Hematopoietic multipotent progenitor cell treated with erythropoietin and hydrocortisone succinate and interleukin-3 and kit ligand, for 6 days (in vitro differentiated cells): ENCODE measurements at regions not wholly inside any gene's neighbourhood (a gene's known extent, or its start where the extent isn't known, plus 50 kb on each side); places are given as distances from the start of the nearest gene placed in this dataset.

Experiments used
- DNase-seq: peaks from one replicate; pipeline ENCODE4 v3.0.0-alpha.2; 2015

DNA sequence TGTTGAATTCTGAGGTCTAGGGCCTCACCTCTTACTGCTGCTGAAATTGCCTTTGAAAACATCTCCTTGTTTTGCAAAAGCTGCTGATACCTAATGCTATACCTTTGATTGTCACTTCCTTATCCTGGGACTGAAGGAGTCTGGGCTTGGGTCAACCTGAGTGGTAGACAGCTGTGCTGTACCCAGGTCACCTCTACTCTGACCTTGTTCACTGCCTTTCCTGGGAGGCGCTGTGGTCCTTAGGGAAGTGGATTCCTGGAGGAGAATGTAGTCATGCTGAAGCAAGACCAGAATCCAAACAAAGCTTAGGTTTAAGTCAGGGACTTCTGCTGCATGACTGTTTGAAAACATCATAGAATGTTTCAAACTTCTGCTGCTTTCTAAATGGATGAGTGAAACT lies 191.4 kb downstream of the SNAPC1 start:
- DNase-seq, result no peak

DNA sequence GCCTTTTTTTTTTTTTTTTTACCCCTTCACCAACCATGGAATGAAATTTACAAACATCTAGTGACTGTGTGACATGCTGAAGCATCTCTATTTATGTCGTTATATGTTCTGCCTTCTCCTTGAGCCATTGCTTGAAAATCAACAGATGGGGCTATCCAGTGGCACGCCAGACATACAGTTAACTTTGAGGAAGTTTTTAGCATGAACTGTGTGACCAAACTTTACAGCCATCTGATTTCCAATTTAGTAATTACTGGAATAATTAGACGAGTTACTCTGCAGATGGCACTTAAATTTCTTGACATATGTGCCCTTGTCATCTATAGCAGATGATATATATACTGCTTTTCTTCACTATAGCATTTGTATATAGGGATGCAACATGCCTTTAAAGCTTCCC lies 192.1 kb downstream of the SNAPC1 start:
- DNase-seq, result no peak

DNA sequence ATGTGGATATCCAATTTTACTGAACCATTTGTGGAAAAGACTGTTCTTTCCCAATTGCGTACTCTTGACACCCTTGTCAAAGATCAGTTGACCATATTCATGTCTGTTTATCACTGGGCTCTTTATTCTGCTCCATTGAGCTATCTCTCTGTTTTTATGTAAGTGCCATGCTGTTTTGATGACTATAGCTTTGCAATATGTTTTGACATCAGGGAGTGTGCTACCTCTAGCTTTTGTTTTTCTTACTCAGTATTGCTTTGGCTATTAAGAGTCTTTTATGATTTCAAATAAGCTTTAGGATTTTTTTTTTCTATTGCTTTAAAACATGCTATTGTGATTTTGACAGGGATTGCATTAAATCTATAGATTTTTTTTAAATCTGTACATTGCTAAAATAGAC lies 194.3 kb downstream of the SNAPC1 start:
- no peak for DNase-seq

DNA sequence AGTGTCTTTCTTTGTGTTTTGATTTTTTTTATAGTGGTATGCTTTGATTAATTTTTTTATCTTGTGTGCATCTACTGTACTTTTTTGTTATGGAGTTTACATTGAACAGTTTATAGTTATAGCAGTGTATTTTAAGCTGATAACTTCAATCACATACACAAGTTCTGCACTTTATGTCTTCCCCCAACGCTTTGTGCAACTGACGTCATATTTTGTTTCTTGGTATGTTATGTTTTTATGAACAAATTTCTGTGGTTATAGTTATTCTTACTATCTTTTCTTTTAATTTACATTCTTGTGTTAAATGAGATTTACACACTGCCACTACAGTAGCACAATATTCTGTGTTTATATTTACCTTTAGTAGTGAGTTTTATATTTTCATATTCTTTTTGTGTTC lies 197.1 kb downstream of the SNAPC1 start:
- no peak for DNase-seq

DNA sequence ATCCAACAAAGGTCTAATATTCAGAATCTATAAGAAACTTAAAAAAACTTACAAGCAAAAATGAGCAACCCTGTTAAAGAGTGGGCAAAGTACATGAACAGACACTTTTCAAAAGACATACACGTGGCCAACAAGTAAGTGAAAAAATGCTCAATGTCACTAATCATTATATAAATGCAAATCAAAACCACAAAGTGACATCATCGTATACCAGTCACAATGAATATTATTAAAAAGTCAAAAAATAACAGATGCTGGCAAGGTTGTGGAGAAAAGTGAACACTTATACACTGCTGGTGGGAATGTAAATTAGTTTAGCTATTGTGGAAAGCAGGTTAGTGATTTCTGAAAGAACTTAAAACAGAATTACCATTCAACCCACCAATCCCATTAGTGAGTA lies 199.1 kb downstream of the SNAPC1 start:
- DNase-seq, result no peak

DNA sequence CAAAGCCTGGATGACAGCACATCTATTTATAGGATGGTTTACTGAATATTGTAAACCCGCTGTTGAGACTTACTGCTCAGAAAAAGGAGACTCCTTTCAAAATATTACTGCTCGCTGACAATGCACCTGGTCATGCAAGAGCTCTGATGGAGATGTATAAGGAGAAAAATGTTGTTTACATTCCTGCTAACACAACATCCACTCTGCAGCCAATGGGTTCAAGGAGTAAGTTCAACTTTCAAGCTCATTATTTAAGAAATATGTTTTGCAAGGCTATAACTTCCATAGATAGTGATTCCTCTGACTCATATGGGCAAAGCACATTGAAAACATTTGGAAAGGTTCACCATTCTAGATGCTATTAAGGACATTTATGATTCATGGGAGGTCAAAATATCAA lies 201.7 kb downstream of the SNAPC1 start:
- DNase-seq, result no peak

DNA sequence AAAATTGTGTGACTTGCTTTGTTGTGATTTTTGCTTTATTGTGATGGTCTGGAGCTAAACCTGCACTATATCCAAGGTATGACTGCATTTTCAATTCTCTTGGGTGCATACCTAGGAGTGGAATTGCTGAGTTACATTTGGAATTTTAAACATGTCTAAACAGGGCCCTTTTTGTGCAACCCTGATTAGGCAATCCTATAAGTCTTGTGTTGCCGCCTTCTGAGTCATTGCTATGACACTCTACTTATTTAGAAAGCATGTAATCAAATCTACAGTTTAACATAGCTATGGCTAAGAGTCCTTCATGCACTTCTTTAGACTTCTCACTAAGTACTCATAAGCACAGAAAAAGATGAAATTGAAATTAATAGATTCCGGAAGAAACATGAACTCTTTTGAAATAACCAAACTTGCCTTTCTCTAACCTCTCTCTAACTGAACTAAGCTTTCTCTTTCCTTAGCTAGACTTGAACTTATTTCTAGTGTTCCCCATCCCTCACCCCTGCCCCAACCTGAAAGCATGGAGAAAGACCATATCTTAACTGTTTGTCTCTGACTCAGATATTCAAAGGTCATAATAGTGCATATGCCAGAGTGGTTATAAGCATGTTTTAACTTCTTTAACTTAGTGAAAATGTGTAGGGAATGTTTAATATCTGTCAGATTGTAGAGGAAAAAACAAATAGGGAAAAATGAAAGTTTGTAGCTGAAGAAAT lies 203.0 kb downstream of the SNAPC1 start:
- no peak for DNase-seq

DNA sequence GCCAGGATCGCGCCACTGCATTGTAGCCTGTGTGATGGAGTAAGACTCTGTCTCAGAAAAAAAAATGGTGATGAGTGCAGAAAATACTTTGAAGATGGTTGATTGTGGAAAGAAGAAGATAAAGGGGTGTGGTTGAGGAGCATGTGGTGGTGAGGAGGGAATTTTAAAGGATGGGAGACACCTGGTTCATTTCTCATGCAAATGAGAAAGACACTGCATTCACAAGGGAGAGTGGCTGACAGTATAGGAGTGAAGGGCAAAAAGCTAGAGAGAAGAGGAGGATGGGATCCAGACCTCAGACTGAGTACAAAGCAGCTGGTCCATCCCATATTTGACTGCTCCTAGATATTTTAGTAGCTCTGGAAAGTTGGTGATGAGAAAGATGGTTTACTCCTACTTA lies 206.0 kb downstream of the SNAPC1 start:
- no peak for DNase-seq

DNA sequence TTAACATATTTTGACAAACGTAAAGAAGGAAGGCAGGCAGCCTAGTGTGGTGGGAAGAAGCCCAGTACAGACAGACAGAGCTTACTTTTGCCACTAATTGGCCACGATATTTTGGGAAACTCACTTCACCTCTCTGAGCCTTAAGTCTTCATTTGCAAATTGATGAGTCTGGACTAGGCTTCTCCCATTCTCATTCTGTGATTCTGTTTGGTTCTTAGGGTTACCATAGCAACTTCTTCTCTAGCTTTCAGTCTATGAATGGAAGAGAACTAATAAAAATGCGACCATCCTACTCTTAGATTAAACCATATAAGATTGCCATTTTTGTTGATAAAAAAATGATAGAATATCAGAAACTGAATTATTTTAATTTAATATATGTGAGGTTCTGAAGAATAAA lies 210.5 kb downstream of the SNAPC1 start:
- no peak for DNase-seq

DNA sequence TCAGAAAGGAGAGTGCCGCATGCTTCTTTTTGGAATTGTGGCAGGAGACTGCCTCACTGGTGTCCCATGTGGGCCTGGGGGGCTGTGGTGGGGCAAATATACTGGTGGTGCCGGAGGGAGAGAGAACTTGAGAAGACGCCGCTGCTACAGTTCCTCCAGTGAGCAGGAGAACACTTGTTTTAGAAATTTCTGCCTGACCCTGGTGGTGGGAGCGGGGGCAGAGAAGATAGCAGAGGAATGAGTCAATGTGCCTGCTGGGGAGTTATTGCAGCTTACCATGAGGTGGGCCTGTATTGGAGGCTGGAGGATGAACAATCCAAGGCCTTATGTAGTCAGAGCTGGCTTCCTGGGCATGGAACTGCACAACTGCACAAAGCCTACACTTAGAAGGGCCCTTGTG lies 211.8 kb downstream of the SNAPC1 start:
- DNase-seq, result no peak

DNA sequence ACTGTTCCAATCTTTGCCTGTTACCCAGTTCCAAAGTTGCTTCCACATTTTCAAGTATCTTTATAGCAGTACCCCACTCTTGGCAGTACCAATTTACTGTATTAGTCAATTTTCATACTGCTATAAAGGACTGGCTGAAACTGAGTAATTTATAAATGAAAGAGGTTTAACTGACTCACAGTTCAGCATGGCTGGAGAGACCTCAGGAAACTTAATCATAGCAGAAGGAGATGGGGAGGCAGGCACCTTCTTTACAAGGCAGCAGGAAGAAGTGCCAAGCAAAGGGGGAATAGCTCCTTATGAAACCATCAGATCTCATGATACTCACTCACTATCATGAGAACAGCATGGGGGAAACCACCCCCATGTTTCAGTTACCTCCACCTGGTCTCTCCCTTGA lies 215.0 kb downstream of the SNAPC1 start:
- no peak for DNase-seq

DNA sequence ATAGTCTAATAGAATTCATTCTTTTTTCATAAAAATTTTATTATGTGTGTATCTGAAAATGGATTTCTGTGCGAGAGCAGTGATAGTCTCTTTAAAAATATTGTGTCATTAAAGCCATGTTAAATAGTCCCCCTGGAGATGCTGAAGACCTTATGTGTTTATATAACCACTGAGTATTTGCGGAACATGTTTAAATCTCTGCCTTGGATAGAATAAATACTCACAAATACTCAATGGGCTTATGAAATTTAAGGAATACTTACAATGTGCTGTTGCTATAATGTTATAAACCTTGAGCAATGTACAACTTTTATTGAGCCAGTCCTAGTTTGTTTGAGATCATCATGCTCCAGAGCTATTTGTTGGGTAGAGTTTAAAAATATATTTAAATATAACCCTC lies 226.0 kb downstream of the SNAPC1 start:
- DNase-seq, result no peak

DNA sequence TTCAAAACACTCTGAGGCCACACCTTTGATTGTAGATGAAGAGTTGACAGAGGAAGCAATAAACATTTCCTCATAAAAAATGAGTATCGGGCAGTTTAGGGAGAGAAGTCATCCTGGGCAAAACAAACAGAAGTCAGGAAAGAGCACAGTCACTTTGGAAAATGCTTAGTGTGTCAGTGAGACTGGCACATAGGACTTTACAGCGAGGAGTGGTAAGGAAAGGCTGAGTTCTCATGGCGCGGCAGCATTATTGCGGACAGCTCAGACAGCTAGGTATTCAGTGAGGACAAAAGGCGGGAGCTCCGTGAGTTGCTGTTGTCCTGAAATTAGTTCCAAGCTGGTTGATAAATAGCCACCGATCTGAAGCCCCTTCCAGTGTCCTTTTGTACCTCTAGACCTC lies 229.9 kb downstream of the SNAPC1 start:
- no peak for DNase-seq

DNA sequence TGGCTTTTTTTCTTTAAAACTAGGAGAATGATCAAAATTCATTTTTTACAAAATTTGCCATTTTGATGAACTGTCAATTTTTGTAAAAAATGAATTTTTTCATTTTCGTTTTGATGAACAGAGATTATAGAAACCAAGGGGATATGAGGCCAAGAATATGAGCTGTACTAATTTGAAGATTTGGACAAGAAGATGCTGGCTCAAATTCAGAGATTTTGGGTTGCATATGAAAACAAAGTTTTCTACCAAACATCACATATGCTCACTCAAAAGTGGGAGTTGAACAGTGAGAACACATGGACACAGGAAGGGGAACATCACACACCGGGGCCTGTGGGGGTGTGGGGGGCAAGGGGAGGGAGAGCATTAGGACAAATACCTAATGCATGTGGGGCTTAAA lies 230.7 kb downstream of the SNAPC1 start:
- DNase-seq, result no peak

DNA sequence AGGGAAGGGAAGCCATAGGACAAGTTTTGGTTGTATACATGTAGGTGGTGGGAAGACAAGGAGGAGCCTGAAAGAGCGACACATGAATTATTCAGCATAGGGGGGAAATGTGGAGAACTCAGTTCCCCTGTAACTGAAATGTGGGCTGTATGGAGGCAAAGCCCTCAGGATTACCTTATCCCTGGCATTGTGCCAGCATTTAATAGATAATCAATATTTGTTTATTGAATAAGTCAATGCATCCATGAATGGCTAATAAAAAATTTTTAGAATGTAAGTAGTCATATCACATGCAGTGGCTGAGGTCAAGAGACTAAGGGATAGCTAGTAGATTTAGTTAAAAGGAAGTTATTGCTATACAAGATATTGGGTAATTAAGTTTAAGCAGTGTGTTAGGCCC lies 232.4 kb downstream of the SNAPC1 start:
- DNase-seq, result no peak

DNA sequence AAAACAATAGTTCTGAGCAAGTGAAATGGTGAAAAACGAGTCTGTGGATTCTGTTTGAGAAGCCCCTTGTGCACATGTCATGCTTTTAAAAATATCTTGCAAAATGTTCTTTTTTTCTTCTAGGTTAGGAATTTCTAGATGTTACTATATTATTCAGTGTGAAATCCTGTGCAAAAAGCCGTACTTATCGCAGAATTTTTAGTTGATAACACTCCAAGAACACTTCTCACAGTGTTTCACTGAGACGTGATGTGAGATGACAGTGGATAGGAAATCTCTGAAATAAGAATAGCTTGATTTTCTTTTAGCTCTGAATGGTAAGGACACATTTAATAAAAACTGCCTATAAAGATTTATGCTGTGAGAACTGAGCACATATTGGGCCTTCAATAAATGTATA lies 234.5 kb downstream of the SNAPC1 start:
- no peak for DNase-seq

DNA sequence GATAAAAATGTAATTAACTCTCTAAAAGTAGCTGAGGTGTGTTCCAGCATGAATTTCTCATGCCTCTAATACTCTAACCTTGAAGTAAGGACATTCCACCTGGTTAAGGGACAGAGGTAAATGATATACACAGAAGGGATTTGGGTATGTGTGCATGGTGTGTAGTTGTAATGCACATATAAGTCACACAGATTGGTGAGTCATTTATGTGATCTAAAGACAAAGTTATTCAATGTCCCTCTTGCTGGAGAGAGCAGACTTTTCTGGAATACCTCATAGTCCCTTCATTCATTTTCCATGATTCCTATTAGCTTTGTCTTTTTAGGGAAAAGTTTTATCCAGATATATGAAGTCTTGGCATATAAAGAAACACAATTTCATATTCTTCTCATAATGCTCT lies 234.9 kb downstream of the SNAPC1 start:
- no peak for DNase-seq

DNA sequence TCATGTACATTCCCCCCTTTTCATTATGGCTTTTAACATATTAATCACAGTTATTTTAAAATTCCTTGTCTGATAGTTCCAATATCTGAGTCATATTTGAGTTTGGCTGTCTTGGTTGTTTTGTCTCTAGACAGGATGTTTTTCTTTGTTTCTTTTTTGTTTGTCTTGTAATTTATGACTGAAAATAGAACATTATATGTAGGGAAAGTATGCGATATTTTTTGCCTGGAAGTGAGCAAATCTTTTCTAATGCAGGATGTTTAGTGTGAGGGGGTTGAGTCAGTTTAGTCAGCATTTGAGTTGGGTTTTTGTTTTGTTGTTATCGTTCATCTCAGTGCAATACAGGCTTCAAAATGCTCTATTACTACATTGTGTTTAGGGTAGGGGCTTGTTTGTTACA lies 239.7 kb downstream of the SNAPC1 start:
- DNase-seq, result no peak

DNA sequence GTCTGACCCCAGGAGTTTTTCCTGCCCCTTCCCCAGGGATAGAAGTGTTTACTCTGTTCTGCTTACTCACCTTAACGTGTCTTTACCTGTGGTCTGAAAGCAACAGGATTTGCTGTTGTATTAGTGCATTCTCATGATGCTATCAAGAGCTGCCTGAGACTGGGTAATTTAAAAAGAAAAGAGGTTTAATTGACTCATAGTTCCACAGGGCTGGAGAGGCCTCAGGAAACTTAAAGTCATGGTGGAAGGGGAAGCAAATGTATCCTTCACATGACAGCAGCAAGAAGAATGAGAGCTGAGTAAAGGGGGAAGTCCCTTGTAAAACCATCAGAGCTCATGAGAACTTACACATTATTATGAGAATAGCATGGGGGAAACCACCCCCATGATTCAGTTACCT lies 240.4 kb downstream of the SNAPC1 start:
- no peak for DNase-seq

DNA sequence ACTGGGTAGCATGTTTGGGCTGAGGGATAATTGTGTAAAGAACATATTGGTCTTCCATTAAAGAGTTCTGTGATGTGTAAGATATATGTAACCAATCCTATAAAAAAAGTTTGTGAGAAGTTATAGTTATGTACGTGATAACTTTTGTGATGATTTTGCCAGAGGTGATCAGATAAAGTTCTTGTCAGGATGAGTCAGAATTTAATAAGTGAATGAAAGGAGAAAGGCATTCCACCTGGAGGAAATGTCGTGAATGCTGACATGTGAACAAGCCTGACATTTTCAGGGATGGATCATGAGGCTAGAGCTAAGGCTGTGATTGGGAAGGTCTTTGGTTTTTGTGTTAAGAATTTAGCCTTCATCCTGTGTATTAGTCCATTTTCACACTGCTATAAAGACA lies 241.5 kb downstream of the SNAPC1 start:
- DNase-seq, result no peak

DNA sequence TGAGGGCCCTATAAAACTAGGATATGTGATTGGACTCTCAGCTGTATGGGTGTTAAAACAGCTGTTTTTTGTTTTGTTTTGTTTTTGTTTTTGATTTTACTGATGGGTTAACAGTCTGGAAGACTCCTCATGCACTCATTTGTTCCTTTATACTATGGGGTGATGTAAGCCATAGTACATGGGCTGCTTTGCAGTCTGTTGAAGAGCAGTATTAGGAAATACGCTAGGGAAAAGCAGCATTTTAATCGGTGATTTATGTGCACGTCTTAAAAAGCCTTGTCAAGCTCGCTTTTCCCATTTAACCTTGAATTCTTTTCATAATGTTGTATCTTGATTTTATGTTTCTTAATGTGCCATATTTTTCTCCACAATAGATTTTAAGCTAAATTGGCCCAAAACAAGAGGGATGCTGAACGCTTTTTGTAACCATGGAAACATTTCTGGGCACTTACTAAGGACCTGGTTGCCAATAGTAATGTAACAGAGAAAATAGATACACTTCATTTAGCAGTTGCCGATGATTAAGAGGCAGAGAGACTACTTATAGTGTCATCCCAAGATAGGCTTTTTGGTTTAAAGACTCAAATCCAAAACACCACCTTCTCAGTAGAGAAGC lies 244.0 kb downstream of the SNAPC1 start:
- no peak for DNase-seq

DNA sequence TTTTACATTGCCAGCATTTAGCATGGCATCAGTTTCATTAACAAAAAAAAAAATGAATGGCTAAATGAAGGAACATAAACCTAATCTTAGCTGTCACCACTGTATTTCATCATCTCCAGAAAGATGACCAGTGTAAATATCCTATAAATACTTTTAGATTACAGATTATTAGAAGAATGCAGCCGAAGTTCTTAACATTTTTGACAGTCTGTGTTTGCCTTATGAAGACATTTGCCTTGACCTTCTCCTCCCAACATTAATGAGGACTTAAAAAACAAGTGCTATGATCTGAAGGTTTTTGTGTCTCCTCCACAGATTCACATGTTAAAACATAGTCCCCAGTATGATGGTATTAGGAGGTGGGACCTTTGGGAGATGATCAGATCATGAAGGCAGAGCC lies 253.0 kb downstream of the SNAPC1 start:
- DNase-seq, result no peak

DNA sequence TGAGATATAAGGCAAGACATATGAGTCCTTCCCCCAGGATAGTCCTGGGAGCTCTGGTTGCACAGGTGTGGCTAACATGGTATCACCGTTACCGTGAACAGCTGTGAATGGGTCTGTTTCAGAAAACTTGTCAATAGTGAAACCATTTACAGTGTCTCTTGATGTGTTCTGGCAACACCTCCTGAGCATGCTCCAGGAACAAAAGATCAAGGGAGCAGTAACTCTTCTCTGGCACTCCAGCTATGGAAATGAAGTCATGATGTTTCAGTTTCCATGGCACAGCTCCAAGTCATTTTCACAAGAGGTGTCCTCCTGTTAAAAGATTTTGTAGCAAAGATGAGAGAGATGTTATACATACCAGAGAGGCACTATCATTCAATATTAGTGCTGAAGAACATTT lies 253.7 kb downstream of the SNAPC1 start:
- DNase-seq, result no peak

DNA sequence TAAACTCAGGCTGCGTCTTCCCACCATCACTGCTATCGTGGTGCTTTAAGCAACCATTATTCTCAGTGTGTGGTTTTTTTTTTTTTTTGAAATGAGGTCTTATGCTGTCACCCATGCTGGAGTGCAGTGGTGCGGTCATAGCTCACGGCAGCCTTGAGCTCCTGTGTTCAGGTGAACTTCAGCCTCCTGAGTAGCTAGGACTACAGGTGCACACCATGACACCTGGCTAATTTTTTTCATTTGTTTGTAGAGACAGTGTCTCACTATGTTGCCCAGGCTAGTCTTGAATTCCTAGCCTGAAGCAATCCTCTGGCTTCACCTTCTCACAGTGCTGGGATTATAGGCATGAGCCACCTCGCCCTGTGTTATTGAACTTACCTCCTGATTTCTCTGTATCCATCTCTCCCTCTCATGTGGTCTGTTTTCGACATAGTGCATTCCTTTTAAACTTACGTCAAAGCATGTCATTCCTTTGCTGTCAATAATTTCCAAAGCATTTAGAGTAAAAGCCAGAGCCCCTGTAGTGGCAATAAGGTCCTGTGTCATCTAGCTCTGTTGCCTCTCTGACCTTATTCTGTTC lies 255.5 kb downstream of the SNAPC1 start:
- DNase-seq, result no peak

DNA sequence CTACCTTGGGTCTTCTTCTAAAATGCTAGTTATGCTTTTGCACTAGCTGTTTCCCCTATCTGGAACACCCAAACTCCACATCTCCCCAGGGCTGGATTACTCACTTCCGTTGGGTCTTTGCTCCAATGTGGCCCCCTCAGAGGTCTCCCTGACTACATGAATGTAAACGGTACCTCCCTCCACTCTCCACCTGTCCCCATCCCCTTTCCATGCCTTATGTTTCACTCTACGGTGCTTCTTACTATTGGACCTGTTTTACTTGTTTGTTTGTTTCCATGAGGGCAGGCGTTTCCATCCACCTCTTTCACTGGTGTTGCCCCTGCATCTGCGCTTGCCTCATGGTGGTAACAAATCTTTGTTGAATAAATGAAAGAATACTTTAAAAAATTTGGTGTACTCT lies 256.4 kb downstream of the SNAPC1 start:
- no peak for DNase-seq
